NCI-H748 (cell line): ENCODE measurements at regions not wholly inside any gene's neighbourhood (a gene's known extent, or its start where the extent isn't known, plus 50 kb on each side); places are given as distances from the start of the nearest gene placed in this dataset.

Source experiments
- DNase-seq: peaks from one replicate; lab custom pipeline; 2025; ENCODE audit not compliant: unreplicated experiment; lab: John Stamatoyannopoulos, UW

DNA sequence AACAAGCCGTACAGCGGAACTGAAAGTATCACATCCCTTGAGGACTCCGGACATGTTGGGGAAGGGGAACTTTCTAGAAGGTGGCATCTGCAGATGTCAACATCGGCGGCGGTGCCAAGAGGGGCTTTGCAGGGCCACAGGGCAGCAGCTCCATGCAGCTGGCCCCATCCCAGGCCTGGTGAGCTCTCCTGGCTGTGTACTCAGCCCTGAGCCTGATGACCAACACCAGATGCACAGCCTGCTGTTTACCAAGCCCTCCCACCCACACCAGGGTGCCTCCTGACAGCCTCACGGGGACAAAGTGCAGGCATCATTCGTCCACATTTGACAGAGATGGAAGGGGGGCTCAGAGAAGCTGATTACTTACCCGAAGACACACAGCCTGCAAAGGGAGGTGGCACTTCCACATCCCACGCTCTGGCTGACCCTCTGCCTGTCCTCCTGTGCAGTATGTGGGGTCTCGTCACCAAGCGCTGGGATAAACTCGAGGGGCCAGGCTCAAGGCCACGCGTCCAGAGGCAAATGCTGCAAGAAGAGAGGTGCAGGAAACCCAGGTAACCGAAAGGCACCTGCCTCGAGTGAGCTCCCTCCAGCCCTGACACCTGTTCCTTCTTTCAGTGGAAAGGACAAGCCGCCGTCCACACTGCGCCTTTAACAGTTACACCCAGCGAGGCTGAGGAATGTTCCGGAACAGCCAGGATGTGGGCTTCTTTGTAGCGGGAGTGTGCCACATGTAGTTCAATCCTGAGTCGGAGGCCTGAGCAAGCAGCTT, 69.0 kb upstream of the ASAP2 start:
- peak; percentile 42 for DNase-seq

- DNase-seq, result no peak
These were observed 70.6 kb upstream of the ASAP2 start for GRCh38 chr2:9135822-9136558.

GRCh38 chr2:9127316-9127715, 79.3 kb upstream of the ASAP2 start:
- DNase-seq, result no peak

GRCh38 chr2:9126540-9126939, 80.1 kb upstream of the ASAP2 start:
- DNase-seq, result no peak

- DNase-seq, result no peak
These were observed 82.3 kb upstream of the ASAP2 start for GRCh38 chr2:9124231-9124741.

DNA sequence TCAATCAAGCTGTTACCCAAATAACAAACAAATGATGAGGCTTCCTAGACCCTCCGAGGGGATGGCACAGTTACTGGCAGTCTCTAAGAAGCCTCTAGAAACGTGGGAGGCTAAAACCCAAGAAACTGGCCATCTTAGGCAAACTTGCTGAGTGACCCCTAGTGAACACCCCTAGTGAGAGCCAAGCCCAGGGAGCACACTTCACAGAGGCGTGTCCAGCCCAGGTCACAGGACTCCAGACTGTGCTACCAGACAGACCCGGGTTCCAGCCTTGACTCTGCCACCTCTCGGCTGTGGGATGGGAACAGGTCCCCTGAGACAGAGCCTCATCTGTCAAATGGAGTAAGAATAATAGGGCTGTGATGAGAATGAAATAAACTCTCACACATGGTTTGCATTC, 83.5 kb upstream of the ASAP2 start:
- no peak for DNase-seq

DNA sequence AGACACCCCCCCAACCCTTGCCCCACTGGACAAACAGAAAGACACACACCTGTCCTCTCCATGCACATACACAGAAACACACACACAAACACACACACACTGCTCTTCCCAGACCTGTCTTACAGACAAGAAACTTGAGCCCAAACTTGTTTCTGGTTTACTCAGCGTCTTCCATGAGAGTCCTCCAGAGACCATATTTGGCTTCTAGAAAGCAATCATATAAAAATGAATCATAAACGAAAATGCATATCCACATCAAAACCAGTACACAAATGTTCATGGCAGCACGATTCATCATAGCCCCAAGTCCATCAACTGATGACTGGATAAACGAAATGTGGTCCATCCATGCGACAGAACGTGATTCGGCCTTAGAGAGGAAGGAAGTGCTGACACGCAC, 84.2 kb upstream of the ASAP2 start:
- DNase-seq, result no peak

- no peak for DNase-seq
These were observed 88.1 kb upstream of the ASAP2 start for GRCh38 chr2:9118383-9118960.

GRCh38 chr2:9115229-9115628, 91.4 kb upstream of the ASAP2 start:
- DNase-seq, result no peak

GRCh38 chr2:9114458-9114857, 92.2 kb upstream of the ASAP2 start:
- DNase-seq, result peak; percentile 17

DNA sequence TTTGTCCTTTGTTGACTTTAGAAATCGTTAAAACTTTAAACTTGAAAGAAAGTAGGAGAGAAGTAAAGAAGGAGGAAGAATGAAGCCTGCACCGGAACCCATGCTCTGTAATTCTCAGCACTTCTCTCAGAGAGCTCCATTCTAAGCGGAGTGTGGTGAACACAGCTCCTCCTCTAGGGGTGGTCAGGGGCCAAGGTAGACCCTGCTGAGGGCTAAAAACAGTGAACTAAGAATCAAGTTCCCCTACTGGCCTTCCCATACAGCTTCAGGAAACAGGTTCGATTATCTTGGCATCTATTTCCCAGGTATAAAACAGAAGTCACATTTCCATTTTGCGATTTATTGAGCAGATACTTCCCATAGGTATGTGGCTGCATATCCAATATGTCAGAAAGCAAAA, 92.7 kb upstream of the ASAP2 start:
- DNase-seq, result no peak

- DNase-seq, result no peak
These were observed 93.3 kb upstream of the ASAP2 start for GRCh38 chr2:9113262-9113661.

DNA sequence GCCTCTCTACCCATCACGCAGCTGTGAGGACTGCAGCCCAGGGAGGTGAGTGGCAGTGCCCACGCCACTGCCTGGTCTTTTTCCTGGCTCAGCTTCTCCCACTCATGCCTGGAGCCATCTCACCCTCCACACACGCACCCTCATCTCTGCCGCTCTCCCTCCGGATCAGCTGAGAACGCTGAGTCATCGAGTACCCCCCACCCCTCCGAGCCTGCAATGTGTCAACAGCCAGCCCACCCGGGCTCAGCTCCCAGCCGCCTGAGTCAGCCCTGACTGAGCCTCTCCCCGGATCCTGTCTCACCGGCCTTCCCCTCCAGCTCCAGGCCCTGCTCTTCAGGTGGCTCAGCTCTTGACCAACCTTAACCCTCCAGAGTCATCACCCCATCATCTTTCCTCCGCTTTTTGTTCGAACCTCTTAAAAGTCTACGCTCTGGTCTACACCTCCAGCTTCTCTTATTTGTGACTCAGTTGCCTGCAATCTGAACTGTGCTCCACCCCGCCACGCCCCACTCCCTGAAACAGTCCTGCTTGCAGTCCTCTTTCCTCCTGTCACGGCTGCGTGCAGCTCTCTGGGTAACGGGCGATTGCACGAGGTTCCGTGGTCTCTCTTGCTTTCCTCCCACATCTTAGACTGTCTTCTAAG, 94.4 kb upstream of the ASAP2 start:
- DNase-seq, result no peak

GRCh38 chr2:9110893-9111569, 95.6 kb upstream of the ASAP2 start:
- no peak for DNase-seq

DNA sequence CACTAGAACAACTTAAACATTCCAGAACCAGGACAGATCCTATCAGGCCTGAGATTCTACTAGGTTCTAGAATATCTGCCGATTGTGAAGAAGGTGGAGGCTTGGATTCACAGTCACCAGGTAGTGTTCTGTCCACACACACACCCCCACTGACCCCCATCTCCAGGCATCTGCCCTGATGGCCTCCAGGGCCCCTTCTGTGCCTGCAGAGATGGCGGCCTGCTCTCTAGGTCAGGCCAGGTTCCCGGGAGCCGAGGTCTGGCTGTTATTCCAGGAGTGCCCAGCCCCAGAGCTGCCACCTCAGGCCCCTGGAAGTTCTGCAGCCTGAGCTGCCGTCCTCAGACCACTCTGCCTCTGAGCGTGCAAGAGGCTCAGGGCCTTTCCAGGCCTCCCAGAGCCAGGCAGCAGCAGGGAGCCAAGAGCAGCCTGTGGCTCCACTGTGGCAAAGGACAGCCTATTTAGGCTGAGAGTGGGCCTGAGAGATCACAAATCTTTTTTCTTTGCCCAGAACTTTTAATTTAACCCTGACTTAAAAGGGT, 96.2 kb upstream of the ASAP2 start:
- no peak for DNase-seq

GRCh38 chr2:9109871-9110270, 96.7 kb upstream of the ASAP2 start:
- DNase-seq, result no peak

DNA sequence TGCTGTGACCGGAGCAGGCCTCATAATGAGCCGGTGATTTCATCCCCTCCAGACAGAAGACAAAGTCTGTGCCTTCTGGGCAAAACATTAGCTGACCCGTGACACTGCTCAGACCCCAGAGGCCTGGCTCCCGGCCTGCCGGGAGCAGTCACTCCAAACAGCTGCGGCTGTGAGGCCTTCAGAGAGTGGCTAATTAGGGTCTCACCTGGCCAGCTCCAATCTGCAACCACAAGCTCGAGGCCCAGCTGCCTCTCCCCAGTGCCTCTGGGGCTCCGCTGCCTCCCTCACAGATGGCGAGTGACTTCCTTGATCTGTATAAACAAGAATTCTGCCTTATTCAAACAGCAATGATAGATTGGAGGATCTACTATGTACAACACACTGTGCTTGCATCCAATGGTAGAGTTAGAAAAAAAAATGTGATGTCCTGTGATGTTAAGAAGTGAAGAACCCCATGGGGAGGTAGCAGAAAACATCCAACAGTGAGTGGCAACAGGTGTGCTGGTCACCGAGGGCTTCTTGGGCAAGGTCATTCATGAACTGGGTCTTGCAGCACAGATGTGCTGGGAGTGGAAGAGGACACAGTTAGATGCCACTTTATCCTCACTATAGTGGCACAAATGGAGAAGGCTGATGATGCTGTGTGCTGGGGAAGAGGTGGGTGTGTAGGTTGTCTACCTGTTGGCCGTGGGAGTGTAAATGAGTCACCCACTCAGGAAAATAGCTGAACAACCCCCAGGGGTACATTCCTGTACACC, 98.2 kb upstream of the ASAP2 start:
- peak; percentile 88 for DNase-seq

- DNase-seq, result no peak
These were observed 99.2 kb upstream of the ASAP2 start for GRCh38 chr2:9107168-9108025.
